Panc1 (cell line): ENCODE measurements at regions not wholly inside any gene's neighbourhood (a gene's known extent, or its start where the extent isn't known, plus 50 kb on each side); places are given as distances from the start of the nearest gene placed in this dataset.

Experiments
- CTCF ChIP-seq: fragments of 450-650 bp; IDR thresholded peaks from 2 replicates; pipeline ENCODE4 v1.5.1; 2017; ENCODE audit warnings: mild to moderate bottlenecking
- POLR2AphosphoS5 ChIP-seq: IDR thresholded peaks from 2 replicates; pipeline ENCODE4 v1.6.1; 2012; ENCODE audit warnings: mild to moderate bottlenecking, low read depth, low read length, moderate library complexity
- REST ChIP-seq, 2 experiments: IDR thresholded peaks; 2 replicates each; pipeline ENCODE4 v1.6.1; 2011 to 2012; ENCODE audit warnings: low read depth in 2 of 2, control low read depth in 1 of 2, low read length in 1 of 2, mild to moderate bottlenecking in 1 of 2, moderate library complexity in 1 of 2; ENCODE audit not compliant: insufficient read depth in 1 of 2
- SIN3A ChIP-seq: IDR thresholded peaks from 2 replicates; pipeline ENCODE4 v1.6.1; 2012; ENCODE audit warnings: low read depth, mild to moderate bottlenecking, low read length, moderate library complexity, borderline replicate concordance; ENCODE audit not compliant: insufficient read depth
- TCF7L2 ChIP-seq: IDR thresholded peaks from 2 replicates; pipeline ENCODE4 v1.6.1; 2011; ENCODE audit warnings: mild to moderate bottlenecking, low read depth, low read length, inconsistent platforms

GRCh38 chr17:83191388-83192160 lies 112.2 kb downstream of the METRNL start:
- TF ChIP-seq CTCF: no peak
- no peak for TF ChIP-seq POLR2AphosphoS5
- no peak for TF ChIP-seq REST (IDR thresholded peaks at IDR 0.05; ENCODE audit: insufficient read depth in 1 of 2, low read depth in 2 of 2, low read length in 1 of 2)
- no peak for TF ChIP-seq SIN3A
- no peak for TF ChIP-seq TCF7L2
